Activated naive CD8-positive, alpha-beta T cell treated with anti-CD3 and anti-CD28 coated beads, Interleukin-2, amount 50 U/mL, for 24 hours (primary cell): ENCODE measurements at regions not wholly inside any gene's neighbourhood (a gene's known extent, or its start where the extent isn't known, plus 50 kb on each side); places are given as distances from the start of the nearest gene placed in this dataset.
"Not testable (repeated sequence)": the region's sequence is repeated elsewhere in the genome, so short reads cannot be mapped to it uniquely, and the experiment has no call there.

ENCODE experiments used
- ATAC-seq: fragments of 150-1000 bp; cut with Tn5 transposase; one replicate; pipeline ENCODE4 v1.10.0; 2021
- DNase-seq: peaks from one replicate; pipeline ENCODE4 v3.0.0; 2021
- H3K27ac Mint-ChIP-seq: one replicate; pipeline ENCODE4 v1.8.0; 2021; ENCODE audit warnings: mild to moderate bottlenecking, mixed read lengths
- H3K27me3 Mint-ChIP-seq: one replicate; pipeline ENCODE4 v1.8.0; 2021; ENCODE audit warnings: mixed read lengths
- H3K36me3 Mint-ChIP-seq: one replicate; pipeline ENCODE4 v1.8.0; 2021; ENCODE audit warnings: low read depth, mixed read lengths
- H3K4me1 Mint-ChIP-seq: one replicate; pipeline ENCODE4 v1.8.0; 2021; ENCODE audit warnings: mixed read lengths
- H3K4me3 Mint-ChIP-seq: one replicate; pipeline ENCODE4 v1.8.0; 2021; ENCODE audit warnings: mild to moderate bottlenecking, moderate library complexity, mixed read lengths
- H3K9me3 Mint-ChIP-seq: one replicate; pipeline ENCODE4 v1.8.0; 2021; ENCODE audit warnings: mixed read lengths

DNA sequence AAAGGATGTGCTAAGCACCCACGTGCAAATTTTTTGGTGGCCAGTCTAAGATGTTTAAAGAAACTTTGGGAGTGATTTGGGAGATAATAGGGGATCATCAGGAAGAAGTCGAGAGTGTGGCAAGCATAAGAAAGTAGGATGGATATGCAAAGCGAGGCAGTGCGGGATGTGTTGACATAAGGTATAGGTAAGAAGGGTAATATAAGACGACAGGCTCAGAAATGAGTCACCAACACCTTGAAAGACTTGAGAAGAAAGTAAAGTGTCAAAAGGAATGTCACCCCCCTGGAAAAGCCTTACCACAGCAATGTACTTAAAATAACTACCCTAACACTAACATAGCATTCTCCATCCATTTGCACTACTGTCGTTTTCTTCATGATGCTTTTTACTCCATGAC lies 69.8 kb upstream of the BMP2K start:
- no peak for ATAC-seq
- peaks cover 3% of the 10 kb centered on the region for H3K36me3 Mint-ChIP-seq
- H3K4me3 Mint-ChIP-seq, result no peak overlapping the region
- H3K9me3 Mint-ChIP-seq, result peaks cover 15% of the 10 kb centered on the region
- no peak overlapping the region for H3K27ac Mint-ChIP-seq
- no peaks in the 10 kb centered on the region for H3K27me3 Mint-ChIP-seq
- peaks cover 6% of the 10 kb centered on the region for H3K4me1 Mint-ChIP-seq
- DNase-seq, result no peak

- no peak for DNase-seq
- H3K36me3 Mint-ChIP-seq, result peaks cover 3% of the 10 kb centered on the region
- no peak for ATAC-seq
Measured at GRCh38 chr4:78707268-78707667, 68.9 kb upstream of the BMP2K start.

DNA sequence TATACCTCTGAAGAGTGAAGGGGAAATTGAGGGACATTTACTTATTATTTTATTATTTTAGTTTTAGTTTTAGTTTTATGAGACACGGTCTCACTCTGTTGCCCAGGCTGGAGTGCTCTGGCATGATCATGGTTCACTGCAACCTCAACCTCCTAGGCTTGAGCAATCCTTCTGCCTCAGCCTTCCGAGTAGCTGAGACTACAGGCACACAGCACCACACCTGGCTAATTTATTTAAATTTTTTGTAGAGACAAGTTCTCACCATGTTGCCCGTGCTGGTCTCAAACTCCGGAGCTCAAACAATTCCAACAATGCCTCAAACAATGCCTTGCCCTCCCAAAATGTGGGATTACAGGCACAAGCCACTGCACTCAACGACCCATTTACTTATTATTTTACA lies 68.4 kb upstream of the BMP2K start:
- Mint-ChIP-seq H3K27ac (no peak overlapping the region), H3K4me3 (no peak overlapping the region), H3K36me3 (peaks cover 2% of the 10 kb centered on the region)

More at GRCh38 chr4:78707268-78707667, 68.9 kb upstream of the BMP2K start:
- H3K4me3 Mint-ChIP-seq, result no peak overlapping the region
- H3K27ac Mint-ChIP-seq, result no peak overlapping the region
- peaks cover 6% of the 10 kb centered on the region for H3K4me1 Mint-ChIP-seq
- H3K27me3 Mint-ChIP-seq, result no peaks in the 10 kb centered on the region
- peaks cover 14% of the 10 kb centered on the region for H3K9me3 Mint-ChIP-seq

GRCh38 chr4:78710536-78710935 lies 65.6 kb upstream of the BMP2K start:
- DNase-seq (no peak), ATAC-seq (no peak)
- Mint-ChIP-seq H3K27ac (no peak overlapping the region), H3K9me3 (no peaks in the 10 kb centered on the region), H3K36me3 (no peaks in the 10 kb centered on the region), H3K27me3 (no peaks in the 10 kb centered on the region), H3K4me3 (no peak overlapping the region), H3K4me1 (peaks cover 6% of the 10 kb centered on the region)

More for the DNA sequence above, 68.4 kb upstream of the BMP2K start:
- no peaks in the 10 kb centered on the region for H3K27me3 Mint-ChIP-seq
- H3K4me1 Mint-ChIP-seq, result peaks cover 6% of the 10 kb centered on the region
- ATAC-seq (no peak), DNase-seq (no peak)
- peaks cover 8% of the 10 kb centered on the region for H3K9me3 Mint-ChIP-seq

GRCh38 chr4:78711676-78712075 lies 64.5 kb upstream of the BMP2K start:
- Mint-ChIP-seq H3K9me3 (no peaks in the 10 kb centered on the region), H3K36me3 (no peaks in the 10 kb centered on the region)

DNA sequence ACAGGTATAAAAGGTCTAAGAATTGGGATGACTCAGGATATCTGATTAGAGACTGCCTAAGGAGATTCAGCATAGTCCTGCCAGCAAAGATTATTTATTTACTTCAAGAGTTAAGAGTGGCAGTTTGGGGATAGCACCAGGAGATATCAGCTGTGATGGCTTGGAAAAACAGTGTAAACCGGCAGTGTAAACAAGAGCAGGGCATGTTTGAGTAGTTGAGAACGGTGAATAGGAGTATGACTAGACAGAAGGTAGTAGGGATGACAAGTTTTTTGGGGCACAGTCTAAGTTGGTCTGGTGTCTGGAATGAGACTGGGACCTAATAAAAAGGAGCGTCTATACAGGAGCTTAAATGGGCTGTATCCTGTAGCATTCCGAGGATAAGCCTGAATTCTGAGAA lies 61.6 kb upstream of the BMP2K start:
- not testable (repeated sequence) for H3K27ac Mint-ChIP-seq

More at GRCh38 chr4:78711676-78712075, 64.5 kb upstream of the BMP2K start:
- Mint-ChIP-seq H3K4me3 (no peak overlapping the region), H3K4me1 (peaks cover 4% of the 10 kb centered on the region), H3K27me3 (no peaks in the 10 kb centered on the region), H3K27ac (no peak overlapping the region)
- DNase-seq (no peak), ATAC-seq (no peak)

DNA sequence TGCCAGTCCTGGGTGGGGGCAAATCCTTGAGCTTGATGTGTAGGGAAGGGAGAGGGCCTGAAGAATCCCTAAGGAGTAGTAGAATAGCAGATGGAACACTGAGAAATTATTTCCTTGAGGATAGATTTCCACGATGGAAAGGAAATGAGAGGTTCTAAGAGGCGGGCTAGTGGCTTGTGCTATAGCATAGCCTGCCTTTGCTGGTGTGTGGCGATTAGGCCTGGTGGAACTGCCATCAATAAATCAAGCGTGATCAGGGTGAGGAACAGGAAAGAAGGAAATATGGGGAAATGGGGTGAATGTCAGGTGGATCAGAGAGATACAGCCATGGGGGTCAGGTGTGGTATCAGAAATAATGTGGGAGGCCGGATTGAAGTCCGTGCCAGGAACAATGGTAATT lies 60.8 kb upstream of the BMP2K start:
- ATAC-seq, H3K4me1 Mint-ChIP-seq, H3K27ac Mint-ChIP-seq, H3K4me3 Mint-ChIP-seq, H3K36me3 Mint-ChIP-seq, H3K27me3 Mint-ChIP-seq, DNase-seq, H3K9me3 Mint-ChIP-seq: not testable (repeated sequence)

More for the DNA sequence above, 61.6 kb upstream of the BMP2K start:
- not testable (repeated sequence) for DNase-seq, H3K27me3 Mint-ChIP-seq, H3K4me3 Mint-ChIP-seq, H3K9me3 Mint-ChIP-seq, ATAC-seq, H3K4me1 Mint-ChIP-seq, H3K36me3 Mint-ChIP-seq

DNA sequence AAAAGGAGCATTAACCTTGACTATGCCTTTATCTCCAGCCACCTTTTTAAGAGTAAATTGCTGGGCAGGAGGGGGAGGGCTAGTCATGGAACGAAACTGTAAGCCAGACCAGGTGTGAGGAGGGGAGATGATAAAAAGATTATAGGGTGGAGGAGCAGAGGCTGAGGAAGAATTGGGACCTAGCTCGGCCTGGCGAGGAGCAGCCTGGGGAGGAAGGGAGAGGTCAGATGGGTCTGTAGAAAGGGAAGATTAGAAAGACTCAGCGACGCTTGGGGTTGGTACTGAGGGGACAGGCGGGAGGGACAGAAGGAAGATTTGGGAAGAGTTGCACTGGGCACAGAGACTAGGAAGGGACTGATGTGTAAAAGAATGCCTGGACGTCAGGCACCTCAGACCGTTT lies 58.4 kb upstream of the BMP2K start:
- peaks cover 25% of the 10 kb centered on the region for H3K4me1 Mint-ChIP-seq
- not testable (repeated sequence) for DNase-seq, H3K4me3 Mint-ChIP-seq, H3K36me3 Mint-ChIP-seq, H3K27me3 Mint-ChIP-seq, ATAC-seq, H3K9me3 Mint-ChIP-seq, H3K27ac Mint-ChIP-seq

- DNase-seq (no peak), ATAC-seq (no peak)
- peak overlapping the region; percentile 84 for H3K27ac Mint-ChIP-seq
- no peaks in the 10 kb centered on the region for H3K27me3 Mint-ChIP-seq
- peak overlapping the region; percentile 60 for H3K4me3 Mint-ChIP-seq
- H3K36me3 Mint-ChIP-seq, result no peaks in the 10 kb centered on the region
- no peaks in the 10 kb centered on the region for H3K9me3 Mint-ChIP-seq
- peaks cover 25% of the 10 kb centered on the region for H3K4me1 Mint-ChIP-seq
Measured at GRCh38 chr4:78720204-78720603, 55.9 kb upstream of the BMP2K start.

DNA sequence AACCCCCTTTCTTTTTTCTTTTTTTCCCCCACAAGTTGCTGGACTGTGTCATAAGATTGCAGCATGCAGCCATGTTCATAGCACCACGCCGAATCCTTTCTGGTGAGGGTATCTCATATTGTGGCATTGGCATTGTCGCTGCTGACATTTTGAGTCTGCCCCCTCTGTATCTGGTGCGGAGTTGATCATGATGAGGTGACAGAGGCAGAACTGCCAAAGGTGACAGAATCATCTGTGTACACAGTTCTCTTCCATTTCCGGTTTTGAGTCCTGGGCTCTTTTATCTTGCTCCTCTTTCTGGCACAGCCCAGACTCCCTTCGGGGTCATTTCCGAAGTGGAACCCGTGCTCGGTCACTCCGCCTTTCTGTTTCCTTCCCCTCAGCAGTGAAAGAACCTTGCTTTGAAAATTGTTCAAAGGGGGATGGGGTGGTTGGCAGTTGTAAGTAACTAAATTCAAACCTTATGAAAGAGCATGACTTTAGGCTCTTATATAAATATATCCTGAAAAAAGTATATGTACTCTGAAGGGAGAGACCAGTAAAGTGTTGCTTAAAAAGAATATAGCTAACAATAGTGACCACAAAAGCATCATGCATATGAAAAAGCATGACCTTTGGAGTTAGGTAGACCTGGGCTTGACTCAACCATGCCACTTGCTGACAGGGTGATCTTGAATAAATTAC lies 55.0 kb upstream of the BMP2K start:
- Mint-ChIP-seq H3K27me3 (no peaks in the 10 kb centered on the region), H3K4me3 (peak overlapping the region; percentile 60), H3K27ac (peak overlapping the region; percentile 84), H3K36me3 (no peaks in the 10 kb centered on the region), H3K9me3 (no peaks in the 10 kb centered on the region), H3K4me1 (peaks cover 25% of the 10 kb centered on the region)
- DNase-seq (peak; percentile 41), ATAC-seq (peak; percentile 97)

- Mint-ChIP-seq H3K27ac (peak overlapping the region; percentile 84), H3K27me3 (no peaks in the 10 kb centered on the region), H3K4me1 (peaks cover 25% of the 10 kb centered on the region), H3K9me3 (no peaks in the 10 kb centered on the region), H3K4me3 (peak overlapping the region; percentile 60), H3K36me3 (no peaks in the 10 kb centered on the region)
- ATAC-seq (peak; percentile 9), DNase-seq (no peak)
Measured at GRCh38 chr4:78721747-78722146, 54.4 kb upstream of the BMP2K start.

GRCh38 chr4:78722320-78722719 lies 53.8 kb upstream of the BMP2K start:
- no peaks in the 10 kb centered on the region for H3K9me3 Mint-ChIP-seq
- DNase-seq (no peak), ATAC-seq (no peak)

DNA sequence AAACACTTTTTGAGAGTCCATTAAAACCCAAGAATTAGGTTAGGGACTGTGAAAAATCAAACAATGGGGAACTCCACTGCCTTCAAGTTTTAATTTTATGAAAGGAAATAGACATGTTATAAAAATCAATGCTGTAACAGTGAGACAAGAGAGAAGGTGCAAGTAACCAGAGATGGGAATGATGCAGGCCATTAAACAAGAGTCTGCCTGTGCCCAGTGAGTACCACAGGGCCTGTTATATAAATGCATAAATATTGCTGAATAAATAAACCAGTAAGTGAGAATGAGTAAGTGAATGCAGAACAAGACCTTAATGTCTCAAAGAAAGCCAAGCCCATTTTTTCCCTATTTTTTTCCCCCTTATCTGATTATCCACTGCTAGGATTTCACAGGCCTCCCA lies 53.3 kb upstream of the BMP2K start:
- H3K36me3 Mint-ChIP-seq, result no peaks in the 10 kb centered on the region
- no peak for DNase-seq
- H3K4me3 Mint-ChIP-seq, result no peak overlapping the region
- H3K9me3 Mint-ChIP-seq, result no peaks in the 10 kb centered on the region
- no peak overlapping the region for H3K27ac Mint-ChIP-seq
- no peaks in the 10 kb centered on the region for H3K27me3 Mint-ChIP-seq
- ATAC-seq, result no peak
- H3K4me1 Mint-ChIP-seq, result peaks cover 28% of the 10 kb centered on the region

More at GRCh38 chr4:78722320-78722719, 53.8 kb upstream of the BMP2K start:
- Mint-ChIP-seq H3K4me1 (peaks cover 28% of the 10 kb centered on the region), H3K27ac (no peak overlapping the region), H3K27me3 (no peaks in the 10 kb centered on the region), H3K4me3 (no peak overlapping the region), H3K36me3 (no peaks in the 10 kb centered on the region)
